ENCODE measurements at regions not wholly inside any gene's neighbourhood (a gene's known extent, or its start where the extent isn't known, plus 50 kb on each side); places are given as distances from the start of the nearest gene placed in this dataset.

- Histone ChIP-seq H3K9ac (no peak overlapping the region), H3K4me2 (no peak overlapping the region), H3K79me2 (ENCODE audit: insufficient read depth, low read depth) (no peaks in the 10 kb centered on the region), H3K27me3 (ENCODE audit: insufficient read depth, low read depth) (no peaks in the 10 kb centered on the region), H3K4me1 (ENCODE audit: low read depth, poor library complexity, severe bottlenecking) (no peaks in the 10 kb centered on the region), H3K27ac (no peak overlapping the region), H3K36me3 (ENCODE audit: insufficient read depth) (no peaks in the 10 kb centered on the region), H3K4me3 (IDR thresholded peaks at IDR 0.05; ENCODE audit: insufficient read depth, low read depth, low read length) (no peak overlapping the region), H4K20me1 (ENCODE audit: insufficient read depth) (no peaks in the 10 kb centered on the region), H2AFZ (ENCODE audit: low read depth) (no peak overlapping the region)
- TF ChIP-seq CTCF (conservative IDR thresholded peaks at IDR 0.05; ENCODE audit: low read depth, low read length), result no peak
Observed at GRCh38 chr11:91470656-91471055, 754.0 kb upstream of the FAT3 start.

DNA sequence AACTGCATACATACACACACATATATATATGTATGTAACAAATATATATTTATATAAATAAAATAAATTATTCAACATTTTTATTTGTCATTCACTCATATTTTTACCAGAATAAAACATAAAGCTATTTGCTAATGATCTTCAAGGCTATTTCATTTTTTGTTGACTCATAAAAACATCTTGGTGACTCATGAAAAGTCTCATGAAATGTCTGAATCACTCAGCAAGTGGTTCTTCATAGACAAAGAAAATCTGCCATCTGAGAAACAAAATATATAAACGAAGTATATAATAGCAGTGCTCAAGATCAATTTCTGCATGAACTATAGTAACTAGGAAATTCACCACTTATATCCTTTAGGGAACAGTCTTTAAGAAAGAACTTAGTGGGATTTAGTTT lies 764.8 kb upstream of the FAT3 start:
- Histone ChIP-seq H4K20me1 (ENCODE audit: insufficient read depth) (no peaks in the 10 kb centered on the region), H3K4me3 (IDR thresholded peaks at IDR 0.05; ENCODE audit: insufficient read depth, low read depth, low read length) (no peak overlapping the region), H2AFZ (ENCODE audit: low read depth) (no peak overlapping the region), H3K27me3 (ENCODE audit: insufficient read depth, low read depth) (no peaks in the 10 kb centered on the region), H3K4me2 (no peak overlapping the region), H3K4me1 (ENCODE audit: low read depth, poor library complexity, severe bottlenecking) (no peaks in the 10 kb centered on the region), H3K36me3 (ENCODE audit: insufficient read depth) (no peaks in the 10 kb centered on the region), H3K79me2 (ENCODE audit: insufficient read depth, low read depth) (no peaks in the 10 kb centered on the region), H3K9ac (no peak overlapping the region), H3K27ac (no peak overlapping the region)
- no peak for TF ChIP-seq CTCF (conservative IDR thresholded peaks at IDR 0.05; ENCODE audit: low read depth, low read length)

GRCh38 chr11:91446267-91446666 lies 778.4 kb upstream of the FAT3 start:
- H4K20me1 ChIP-seq (ENCODE audit: insufficient read depth), result no peaks in the 10 kb centered on the region
- H3K4me1 ChIP-seq (ENCODE audit: low read depth, poor library complexity, severe bottlenecking), result no peaks in the 10 kb centered on the region
- H2AFZ ChIP-seq (ENCODE audit: low read depth), result no peak overlapping the region
- no peak overlapping the region for H3K4me3 ChIP-seq (IDR thresholded peaks at IDR 0.05; ENCODE audit: insufficient read depth, low read depth, low read length)
- no peak overlapping the region for H3K27ac ChIP-seq
- H3K9ac ChIP-seq, result no peak overlapping the region
- TF ChIP-seq CTCF (conservative IDR thresholded peaks at IDR 0.05; ENCODE audit: low read depth, low read length), result no peak
- no peak overlapping the region for H3K4me2 ChIP-seq
- no peaks in the 10 kb centered on the region for H3K79me2 ChIP-seq (ENCODE audit: insufficient read depth, low read depth)
- H3K27me3 ChIP-seq (ENCODE audit: insufficient read depth, low read depth), result no peaks in the 10 kb centered on the region
- no peaks in the 10 kb centered on the region for H3K36me3 ChIP-seq (ENCODE audit: insufficient read depth)

GRCh38 chr11:91435694-91436395 lies 788.8 kb upstream of the FAT3 start:
- no peak for TF ChIP-seq CTCF (conservative IDR thresholded peaks at IDR 0.05; ENCODE audit: low read depth, low read length)
- H3K36me3 ChIP-seq (ENCODE audit: insufficient read depth), result no peaks in the 10 kb centered on the region
- no peaks in the 10 kb centered on the region for H3K79me2 ChIP-seq (ENCODE audit: insufficient read depth, low read depth)
- H3K9ac ChIP-seq, result no peak overlapping the region
- no peak overlapping the region for H3K4me2 ChIP-seq
- no peak overlapping the region for H3K27ac ChIP-seq
- H3K27me3 ChIP-seq (ENCODE audit: insufficient read depth, low read depth), result no peaks in the 10 kb centered on the region
- no peak overlapping the region for H3K4me3 ChIP-seq (IDR thresholded peaks at IDR 0.05; ENCODE audit: insufficient read depth, low read depth, low read length)
- H2AFZ ChIP-seq (ENCODE audit: low read depth), result no peak overlapping the region
- H4K20me1 ChIP-seq (ENCODE audit: insufficient read depth), result no peaks in the 10 kb centered on the region
- no peaks in the 10 kb centered on the region for H3K4me1 ChIP-seq (ENCODE audit: low read depth, poor library complexity, severe bottlenecking)
